ENCODE measurements at regions not wholly inside any gene's neighbourhood (a gene's known extent, or its start where the extent isn't known, plus 50 kb on each side); places are given as distances from the start of the nearest gene placed in this dataset.

- Histone ChIP-seq H3K79me2 (ENCODE audit: insufficient read depth, low read length) (no peaks in the 10 kb centered on the region), H4K20me1 (ENCODE audit: insufficient read depth, low read length) (no peaks in the 10 kb centered on the region), H3K27me3 (ENCODE audit: control insufficient read depth in 1 of 2, insufficient read depth in 2 of 2, low read length in 2 of 2) (no peaks in the 10 kb centered on the region), H3K4me2 (ENCODE audit: low read depth, low read length) (no peak overlapping the region), H2AFZ (ENCODE audit: low read length) (no peak overlapping the region), H3K4me3 (replicated peaks in 1 of 3; ENCODE audit: insufficient read depth in 1 of 3, low read depth in 2 of 3, low read length in 3 of 3) (no peak overlapping the region), H3K27ac (ENCODE audit: extremely low read length, insufficient read depth, low read length) (no peak overlapping the region), H3K36me3 (replicated peaks in 1 of 2; ENCODE audit: control insufficient read depth in 1 of 2, insufficient read depth in 2 of 2, low read length in 2 of 2) (peaks cover 0 to 6% of the 10 kb centered on the region in 2 experiments; a peak in 3 of 5 replicates), H3K9ac (ENCODE audit: insufficient read depth, low read depth, low read length) (no peak overlapping the region), H3K9me3 (ENCODE audit: low read length) (no peaks in the 10 kb centered on the region), H3K4me1 (ENCODE audit: insufficient read depth, low read length) (peaks cover 55% of the 10 kb centered on the region)
- ATAC-seq: no peak
- no peak for FAIRE-seq
- intact Hi-C loops (cut with micrococcal nuclease; ENCODE audit: unreplicated experiment): no loop called here
- ChIA-PET CTCF (ENCODE audit: low intra/inter-chr PET ratio, low total read pairs) (no interaction called here), POLR2A (interaction anchor here (2.1 kb wide), 1 partner anchor 136 kb away, joined by 5 read pairs; the partner anchor contains the start of genes MPHOSPH9 and MTRFR)
- BruUV-seq (replicated peaks): no TSS peak
- WGBS (ENCODE audit: low lambda C conversion rate): 94% methylated on average over 5 of the region's 5 CpGs
- TF ChIP-seq ZSCAN25 (CRISPR knock-in tag; IDR thresholded peaks at IDR 0.05) (no peak), ATF3 (CRISPR knock-in tag; IDR thresholded peaks at IDR 0.05) (no peak), ZNF629 (CRISPR knock-in tag; conservative IDR thresholded peaks at IDR 0.05) (no peak), MYC (CRISPR knock-in tag; IDR thresholded peaks at IDR 0.05; ENCODE audit: borderline replicate concordance) (no peak), KIAA2018 (CRISPR knock-in tag; IDR thresholded peaks at IDR 0.05; ENCODE audit: borderline replicate concordance) (no peak), EEA1 (CRISPR knock-in tag; IDR thresholded peaks at IDR 0.05; ENCODE audit: borderline replicate concordance) (no peak)
- TF ChIP-seq, protein P1, sequence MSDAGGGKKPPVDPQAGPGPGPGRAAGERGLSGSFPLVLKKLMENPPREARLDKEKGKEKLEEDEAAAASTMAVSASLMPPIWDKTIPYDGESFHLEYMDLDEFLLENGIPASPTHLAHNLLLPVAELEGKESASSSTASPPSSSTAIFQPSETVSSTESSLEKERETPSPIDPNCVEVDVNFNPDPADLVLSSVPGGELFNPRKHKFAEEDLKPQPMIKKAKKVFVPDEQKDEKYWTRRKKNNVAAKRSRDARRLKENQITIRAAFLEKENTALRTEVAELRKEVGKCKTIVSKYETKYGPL (CRISPR knock-in tag; IDR thresholded peaks at IDR 0.05): no peak
- in situ Hi-C loops (cut with HindIII; ENCODE audit: extremely low pct_ligation_motif_present, low pct_unique_long_range_greater_than_20kb): no loop called here
- DNase-seq (ENCODE audit: low spot score): no peak
These were observed 54.1 kb downstream of the PITPNM2 start for GRCh38 chr12:123096741-123097140.

Data from HepG2 (cell line).